Inflammatory macrophage treated with lipopolysaccharide for 4 hours (primary cell): ENCODE measurements at regions not wholly inside any gene's neighbourhood (a gene's known extent, or its start where the extent isn't known, plus 50 kb on each side); places are given as distances from the start of the nearest gene placed in this dataset.

Source experiments
- DNase-seq: peaks from one replicate; pipeline ENCODE4 v3.0.0-alpha.2; 2020

GRCh38 chr4:119930546-119930945 lies 136.1 kb downstream of the MAD2L1 start:
- no peak for DNase-seq

GRCh38 chr4:119921830-119922229 lies 144.8 kb downstream of the MAD2L1 start:
- no peak for DNase-seq

GRCh38 chr4:119906277-119906676 lies 160.4 kb downstream of the MAD2L1 start:
- DNase-seq, result no peak

GRCh38 chr4:119898211-119898610 lies 168.4 kb downstream of the MAD2L1 start:
- no peak for DNase-seq

GRCh38 chr4:119897260-119897659 lies 169.4 kb downstream of the MAD2L1 start:
- no peak for DNase-seq

GRCh38 chr4:119894650-119895208 lies 171.9 kb downstream of the MAD2L1 start:
- no peak for DNase-seq

GRCh38 chr4:119873794-119874325 lies 192.8 kb downstream of the MAD2L1 start:
- no peak for DNase-seq

GRCh38 chr4:119873132-119873531 lies 193.5 kb downstream of the MAD2L1 start:
- DNase-seq, result no peak

GRCh38 chr4:119872371-119873016 lies 194.2 kb downstream of the MAD2L1 start:
- no peak for DNase-seq

- no peak for DNase-seq
Observed at GRCh38 chr4:119870856-119871255, 195.8 kb downstream of the MAD2L1 start.

GRCh38 chr4:119865789-119866188 lies 200.9 kb downstream of the MAD2L1 start:
- DNase-seq, result no peak

GRCh38 chr4:119865389-119865788 lies 201.3 kb downstream of the MAD2L1 start:
- DNase-seq, result no peak

- DNase-seq, result no peak
Observed at GRCh38 chr4:119861731-119862130, 204.9 kb downstream of the MAD2L1 start.

GRCh38 chr4:119858176-119858575 lies 208.5 kb downstream of the MAD2L1 start:
- DNase-seq, result peak; percentile 14

GRCh38 chr4:119854364-119854763 lies 212.3 kb downstream of the MAD2L1 start:
- DNase-seq, result no peak

- DNase-seq, result no peak
Observed at GRCh38 chr4:119851649-119852048, 215.0 kb downstream of the MAD2L1 start.

- no peak for DNase-seq
Observed at GRCh38 chr4:119841361-119841760, 212.8 kb upstream of the PDE5A start.

GRCh38 chr4:119835613-119835910 lies 207.0 kb upstream of the PDE5A start:
- no peak for DNase-seq

GRCh38 chr4:119834906-119835612 lies 206.5 kb upstream of the PDE5A start:
- DNase-seq, result no peak

- DNase-seq, result no peak
Observed at GRCh38 chr4:119833611-119834010, 205.0 kb upstream of the PDE5A start.

- no peak for DNase-seq
Observed at GRCh38 chr4:119832776-119833175, 204.2 kb upstream of the PDE5A start.

GRCh38 chr4:119829326-119829725 lies 200.7 kb upstream of the PDE5A start:
- no peak for DNase-seq

- no peak for DNase-seq
Observed at GRCh38 chr4:119825696-119826095, 197.1 kb upstream of the PDE5A start.

- no peak for DNase-seq
Observed at GRCh38 chr4:119823891-119824290, 195.3 kb upstream of the PDE5A start.
